ENCODE measurements at regions not wholly inside any gene's neighbourhood (a gene's known extent, or its start where the extent isn't known, plus 50 kb on each side); places are given as distances from the start of the nearest gene placed in this dataset.

DNA sequence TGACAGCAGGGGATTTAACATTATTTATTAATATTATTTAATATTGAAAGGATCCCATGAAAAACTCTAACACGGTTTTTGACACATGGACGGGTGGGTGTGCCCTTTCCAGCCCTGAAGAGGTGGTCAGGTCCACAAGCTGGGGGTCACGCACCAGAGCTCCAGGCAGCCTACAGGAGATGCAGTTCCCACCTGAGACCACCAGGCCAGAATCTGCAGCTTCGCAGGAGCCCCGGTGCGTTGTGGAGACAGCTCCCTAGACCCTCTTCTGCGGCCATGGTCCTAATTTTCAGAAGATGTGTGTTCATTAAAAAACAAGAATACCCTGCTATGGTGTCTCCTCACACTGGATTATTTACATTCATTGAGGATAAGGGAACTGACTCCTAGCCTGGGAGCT lies 331.1 kb downstream of the C16orf95 start:
- peak in 1 of 42 donors; percentile 0 for DNase-seq
- intact Hi-C loops (cut with DNase I), result no loop called here

DNA sequence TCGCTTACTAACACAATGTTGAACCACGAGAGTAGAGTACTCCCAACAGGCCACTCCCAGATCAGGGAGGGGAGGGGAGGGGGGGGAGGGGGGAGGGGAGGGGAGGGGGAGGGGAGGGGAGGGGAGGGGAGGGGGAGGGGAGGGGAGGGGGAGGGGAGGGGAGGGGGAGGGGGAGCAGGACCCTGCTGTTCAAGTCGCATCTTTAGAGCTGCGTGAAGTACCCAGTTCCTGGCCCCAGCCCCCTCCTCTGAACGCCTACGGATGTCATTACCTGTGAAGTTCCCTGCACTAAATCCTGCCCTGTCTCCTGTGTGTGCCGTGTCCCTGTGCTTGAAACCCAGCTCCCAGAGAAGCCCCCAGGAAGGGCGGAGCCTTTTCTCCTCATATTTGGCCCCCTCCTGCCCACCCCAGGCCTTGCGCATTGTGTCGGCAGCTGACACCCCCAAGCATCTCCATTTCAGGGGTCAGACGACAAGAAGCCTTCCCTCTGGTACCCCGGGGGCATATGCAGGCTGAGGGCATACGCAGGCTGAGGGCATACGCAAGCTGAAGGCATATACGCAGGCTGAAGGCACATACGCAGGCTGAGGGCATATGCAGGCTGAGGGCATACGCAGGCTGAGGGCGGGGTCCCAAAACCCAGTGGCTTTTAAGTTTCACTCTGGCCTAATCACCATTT lies 330.2 kb downstream of the C16orf95 start:
- intact Hi-C loops (cut with DNase I), result no loop called here
- peak in 1 of 42 donors; percentile 2 for DNase-seq

DNA sequence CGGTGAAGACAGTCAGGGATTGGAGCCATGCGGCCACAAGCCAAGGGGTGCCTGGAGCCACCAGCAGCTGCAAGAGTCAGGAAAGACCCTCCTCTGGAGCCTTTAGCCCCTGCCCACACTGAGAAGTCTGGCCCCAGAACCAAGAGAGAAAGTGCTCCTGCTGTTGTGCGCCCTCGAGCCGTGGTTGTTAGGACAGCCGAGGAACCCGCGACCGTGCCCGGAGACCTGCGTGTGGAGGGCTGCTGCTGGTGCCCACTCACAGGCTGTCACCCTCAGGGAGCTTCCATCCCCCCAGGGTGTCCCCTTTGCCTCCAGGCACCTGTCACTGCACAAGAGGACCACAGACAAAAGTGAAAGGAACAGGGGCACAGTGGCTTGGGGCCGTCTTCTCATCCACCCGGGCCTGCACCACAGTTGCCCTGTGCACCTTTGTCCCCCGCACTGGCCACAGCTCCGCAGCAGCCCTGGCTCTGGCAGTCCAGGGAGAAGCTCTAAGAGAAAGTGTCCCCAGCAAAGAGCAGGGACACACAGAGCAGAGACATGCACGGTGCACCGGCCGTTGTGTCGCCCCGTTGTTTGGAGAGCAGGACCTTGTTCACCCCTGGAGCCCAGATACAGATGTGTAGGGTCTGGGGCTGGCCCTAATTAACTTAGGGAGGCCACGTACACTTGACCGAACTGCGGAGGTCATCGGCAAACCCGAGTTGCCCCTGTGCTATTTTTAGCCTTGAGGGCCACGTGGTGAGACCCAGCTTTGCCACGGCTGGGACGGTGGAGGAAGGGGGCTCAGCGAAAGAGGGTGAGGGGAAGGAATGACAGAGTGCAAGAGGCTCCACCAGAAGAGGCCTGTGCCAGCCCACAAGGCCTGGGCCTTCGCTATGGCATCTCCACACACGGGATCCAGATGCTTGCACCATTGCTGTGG lies 329.2 kb downstream of the C16orf95 start:
- intact Hi-C loops (cut with DNase I), result no loop called here
- DNase-seq, result no peak

DNA sequence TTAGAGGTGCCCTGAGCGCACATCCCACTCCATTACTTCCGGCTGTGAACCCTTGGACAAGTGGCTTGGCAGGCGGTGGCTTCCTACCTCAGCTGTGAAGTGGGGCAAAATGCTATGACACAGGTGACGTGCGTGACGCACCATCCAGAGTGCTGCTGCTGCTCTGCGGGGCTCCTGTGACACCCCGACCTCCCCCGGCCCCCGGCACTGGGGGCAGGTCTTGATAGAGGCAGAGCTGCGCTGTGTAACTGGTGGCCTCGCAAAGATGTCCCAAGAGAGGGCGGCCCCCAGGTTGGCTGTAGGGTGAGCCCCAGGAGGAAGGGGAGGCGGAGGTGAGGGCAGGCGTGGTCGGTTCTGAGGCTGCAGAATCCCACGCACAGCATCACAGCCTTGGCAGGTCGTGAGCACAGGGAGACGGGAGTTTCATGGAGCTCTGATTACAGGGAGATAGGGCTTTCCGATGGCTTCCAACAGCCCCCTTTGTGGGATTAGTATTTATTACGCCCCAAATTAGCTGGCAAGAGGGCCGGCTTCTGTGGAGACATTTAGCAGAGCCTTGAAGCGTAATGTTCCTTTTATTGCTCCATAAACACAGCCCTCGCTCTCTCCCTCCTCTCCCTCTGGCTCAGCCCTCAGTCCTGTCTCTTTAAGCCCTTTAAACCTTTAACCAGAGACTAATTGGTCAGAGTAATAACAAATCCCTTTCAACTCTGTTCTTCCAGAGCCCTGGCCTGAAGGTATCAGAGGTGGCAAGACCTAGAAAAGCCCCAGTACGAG lies 328.1 kb downstream of the C16orf95 start:
- intact Hi-C loops (cut with DNase I), result no loop called here
- DNase-seq, result no peak

DNA sequence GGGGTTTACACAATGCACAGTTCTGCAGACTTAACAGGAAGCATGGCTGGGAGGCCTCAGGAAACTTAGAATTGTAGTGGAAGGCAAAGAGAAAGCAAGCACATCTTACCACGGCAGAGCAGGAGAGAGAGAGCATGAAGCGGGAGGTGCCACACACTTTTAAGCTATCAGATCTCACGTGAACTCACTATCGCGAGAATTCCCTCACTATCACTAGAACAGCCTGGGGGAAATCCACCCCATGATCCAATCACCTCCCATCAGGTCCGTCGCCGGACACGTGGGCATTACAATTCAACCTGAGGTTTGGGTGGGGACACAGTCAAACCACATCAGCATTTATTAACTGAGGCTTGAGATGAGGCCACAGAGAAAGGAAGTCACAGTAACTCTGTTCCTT lies 326.7 kb downstream of the C16orf95 start:
- intact Hi-C loops (cut with DNase I), result no loop called here

DNA sequence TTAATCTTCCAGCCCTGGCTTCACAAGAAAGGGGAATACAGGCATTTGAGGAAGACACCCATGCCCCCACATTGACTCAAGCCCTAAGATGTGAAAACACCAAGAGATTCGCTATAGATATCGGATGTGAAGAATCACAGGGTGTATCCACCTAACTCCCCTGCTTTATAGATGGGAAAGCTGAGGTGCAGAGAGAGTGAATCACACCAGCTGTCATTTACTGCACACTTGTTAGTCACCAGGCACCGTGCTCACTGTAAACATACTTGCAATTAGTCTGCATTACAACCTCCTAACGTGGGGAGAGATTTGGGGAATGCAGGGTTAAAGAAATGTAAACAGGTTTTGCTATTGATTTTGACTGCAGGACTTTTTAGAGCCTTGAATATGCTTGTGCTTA lies 325.5 kb downstream of the C16orf95 start:
- no peak for DNase-seq
- intact Hi-C loops (cut with DNase I), result no loop called here

More for the DNA sequence above, 326.7 kb downstream of the C16orf95 start:
- DNase-seq, result peak in 1 of 42 donors; percentile 12

DNA sequence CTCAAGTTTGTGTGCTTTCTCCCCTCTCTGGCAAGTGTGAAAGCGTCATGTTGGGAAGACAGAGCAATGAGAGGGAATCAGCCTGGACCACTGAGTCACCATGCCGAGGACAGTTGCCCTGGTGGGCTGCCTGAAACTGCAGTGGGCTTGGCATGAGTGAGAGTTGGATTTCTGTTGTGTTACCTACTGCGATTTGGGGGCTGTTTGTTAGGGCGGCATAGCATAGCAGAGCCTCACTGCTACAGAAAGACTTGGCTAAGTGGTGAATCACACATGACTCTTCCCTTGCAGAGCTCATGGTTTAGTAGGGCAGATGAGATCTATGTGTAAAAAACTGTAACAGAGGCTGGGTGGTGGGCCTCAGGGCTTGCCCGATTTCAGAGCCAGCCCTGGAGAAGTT lies 324.6 kb downstream of the C16orf95 start:
- peak in 1 of 42 donors; percentile 1 for DNase-seq
- intact Hi-C loops (cut with DNase I), result no loop called here

DNA sequence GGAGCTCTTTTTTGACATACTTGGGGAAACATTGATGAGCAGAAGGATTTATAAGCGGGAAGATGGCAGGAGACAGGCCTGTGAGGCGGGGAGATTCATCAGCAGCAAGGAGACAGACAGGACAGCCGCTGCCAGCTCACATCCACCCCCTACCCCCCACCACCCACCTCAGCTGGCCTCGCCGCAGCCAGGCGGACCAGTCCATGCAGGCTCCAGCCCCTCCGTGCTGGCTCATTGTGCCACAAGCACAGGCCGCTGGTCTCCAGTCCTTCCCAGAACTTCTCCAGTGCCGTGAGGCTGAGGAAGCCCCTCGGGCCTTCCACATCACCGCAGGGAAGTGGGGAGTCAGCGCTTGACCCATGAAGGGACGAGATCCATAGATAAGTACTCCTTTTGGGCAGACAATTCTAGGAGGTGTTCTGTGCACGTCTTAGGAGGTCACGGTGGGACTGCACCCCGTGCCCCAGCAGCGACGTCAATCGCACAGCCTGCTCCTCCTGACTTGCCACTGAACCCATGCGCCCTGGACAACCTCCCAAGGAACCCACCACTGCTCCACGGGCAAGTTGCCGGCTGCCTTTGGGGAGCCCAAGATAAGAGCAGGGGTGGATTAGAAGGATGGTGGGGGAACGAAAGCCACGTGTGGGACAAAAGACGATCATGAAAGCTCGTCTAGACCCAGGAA lies 323.6 kb downstream of the C16orf95 start:
- intact Hi-C loops (cut with DNase I), result no loop called here
- peak in 1 of 42 donors; percentile 8 for DNase-seq

DNA sequence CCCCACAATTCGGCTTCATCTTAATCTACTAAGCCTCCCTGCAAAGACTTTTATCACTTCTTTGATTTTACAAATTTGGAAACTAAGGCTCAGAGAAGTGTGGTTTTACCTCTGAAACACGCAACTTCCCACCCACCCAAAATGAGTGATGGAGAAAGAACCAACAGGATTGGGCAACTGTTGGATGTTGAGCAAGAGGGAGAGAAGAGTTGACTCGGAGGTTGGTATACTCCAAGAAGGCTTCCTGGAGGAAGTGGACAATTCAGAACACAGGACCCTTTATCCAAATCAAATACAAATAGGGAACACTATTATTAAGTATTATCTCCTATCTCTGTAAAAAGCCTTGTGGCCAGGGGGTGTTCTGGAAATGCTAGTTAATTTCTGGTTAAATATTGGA lies 323.0 kb downstream of the C16orf95 start:
- DNase-seq, result no peak
- intact Hi-C loops (cut with DNase I), result no loop called here

DNA sequence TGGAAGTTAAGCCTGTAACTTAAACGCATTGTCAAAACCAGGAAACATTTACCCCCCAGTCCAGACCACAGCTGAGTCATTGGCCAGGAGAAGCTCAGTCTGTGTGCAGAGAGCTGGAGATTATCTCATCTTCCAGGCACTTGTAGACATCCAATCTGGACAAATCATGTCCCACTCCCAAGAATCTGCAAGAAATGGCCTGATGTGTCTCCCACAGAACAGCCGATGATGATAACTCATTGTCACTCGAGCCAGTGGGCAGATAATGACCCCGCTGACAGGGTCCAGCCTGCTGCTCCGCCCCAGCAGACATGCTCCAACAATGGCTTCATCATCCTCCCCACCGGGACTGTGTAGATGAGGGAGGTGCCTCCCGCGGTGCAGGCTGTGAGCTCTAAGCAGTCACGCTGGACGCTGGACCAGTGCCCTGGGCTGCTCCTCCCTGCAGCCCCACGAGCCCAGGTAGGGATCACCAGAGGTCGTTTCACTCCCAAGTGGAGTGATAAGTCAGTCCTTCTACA lies 322.5 kb downstream of the C16orf95 start:
- intact Hi-C loops (cut with DNase I), result no loop called here
- no peak for DNase-seq

DNA sequence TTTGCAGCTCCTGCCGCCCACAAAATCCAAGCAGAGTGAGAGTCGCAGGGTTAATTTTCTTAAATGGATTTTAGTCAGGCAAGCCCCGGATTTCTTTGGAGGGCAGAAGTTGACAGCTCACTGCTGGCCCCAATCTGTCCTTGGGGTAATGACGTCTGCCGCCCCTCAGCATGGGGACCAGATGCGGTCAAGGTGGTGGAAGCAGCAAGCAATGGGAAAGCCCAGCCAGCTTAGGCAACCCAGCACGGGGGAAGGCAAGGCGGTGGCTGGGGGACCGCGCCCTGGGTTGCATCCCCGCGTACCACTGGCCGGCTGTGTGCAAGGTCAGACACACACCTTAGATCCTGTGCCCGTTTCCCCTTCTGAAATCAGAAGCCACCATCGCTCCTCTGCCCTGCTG lies 321.7 kb downstream of the C16orf95 start:
- peak in 1 of 42 donors; percentile 4 for DNase-seq
- intact Hi-C loops (cut with DNase I), result no loop called here

DNA sequence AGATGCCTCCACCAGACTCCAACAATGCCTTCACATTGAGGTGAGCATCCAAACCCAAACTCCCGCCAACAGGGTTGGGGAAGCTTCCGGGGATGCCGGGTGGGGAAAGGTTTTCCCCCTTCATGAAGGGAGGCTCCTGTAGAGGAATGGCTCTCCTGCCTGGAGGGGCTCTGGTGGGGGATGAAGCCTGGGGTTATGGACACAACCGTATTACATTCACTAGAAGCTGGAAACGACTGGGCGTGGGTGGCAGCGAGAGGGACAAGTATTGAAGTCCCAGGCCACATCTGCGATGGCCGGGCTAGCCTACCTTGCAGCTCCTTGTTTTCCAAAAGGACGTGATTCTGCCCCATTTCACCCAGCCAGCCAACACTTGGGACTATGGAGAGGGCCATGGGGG lies 321.1 kb downstream of the C16orf95 start:
- intact Hi-C loops (cut with DNase I), result no loop called here
- no peak for DNase-seq

DNA sequence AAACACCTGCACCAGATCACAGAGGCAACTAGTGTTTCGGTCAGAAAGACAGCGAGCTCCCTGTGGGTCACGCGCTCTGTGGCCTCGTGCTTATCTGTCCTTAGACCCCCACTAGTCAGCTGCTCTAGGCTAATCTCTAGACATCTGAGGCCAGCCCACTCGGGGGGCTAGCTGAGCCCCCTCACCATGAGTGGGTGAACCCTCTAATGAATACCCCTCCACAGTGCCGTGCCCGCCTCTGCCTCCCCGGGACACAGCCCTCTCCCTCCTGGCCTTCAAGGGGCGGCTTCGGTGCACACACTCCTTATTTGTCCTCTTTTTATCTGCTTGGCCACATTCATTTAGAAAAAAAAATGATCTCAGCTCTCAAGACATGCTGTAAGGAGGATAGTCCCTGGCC lies 320.1 kb downstream of the C16orf95 start:
- intact Hi-C loops (cut with DNase I), result no loop called here
- DNase-seq, result no peak

DNA sequence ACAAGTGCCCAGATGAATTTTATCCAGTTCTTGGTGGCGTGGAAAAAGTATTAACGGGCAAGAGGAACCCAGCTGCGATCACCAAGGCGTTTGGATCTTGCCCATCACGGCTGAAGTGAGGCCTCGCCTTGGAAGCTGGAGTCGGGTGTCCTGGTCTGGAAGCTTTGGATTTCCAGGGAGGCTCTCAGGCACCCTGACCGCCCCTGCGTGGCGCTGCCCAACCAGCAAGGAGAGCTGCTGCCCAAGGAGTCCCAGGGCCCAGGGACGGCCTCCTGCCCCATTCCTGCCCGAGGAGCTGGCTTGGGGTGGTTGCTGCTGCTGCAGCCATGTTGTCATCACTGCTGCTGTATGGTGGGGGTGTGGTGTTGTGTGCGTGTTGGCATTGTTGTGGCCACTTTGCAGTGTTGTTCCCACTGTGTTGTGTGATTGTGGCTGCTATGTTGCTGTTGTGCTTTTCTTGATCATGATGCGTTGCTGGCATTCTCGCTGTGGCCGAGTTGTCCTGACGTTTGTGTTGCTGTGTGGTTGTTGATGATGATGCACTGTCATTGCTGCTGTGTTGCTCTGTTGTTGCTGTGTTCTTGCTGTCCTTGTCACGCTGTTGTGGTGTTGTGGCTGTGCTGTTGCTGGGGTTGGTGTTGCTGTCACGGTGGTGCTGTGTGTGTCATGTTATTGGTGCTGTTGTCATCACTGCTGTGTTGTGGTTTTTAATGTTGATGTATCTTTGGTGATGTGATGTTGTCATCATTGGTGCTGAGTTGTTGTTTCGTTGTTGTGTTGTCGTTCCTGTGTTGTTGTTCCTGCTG lies 318.8 kb downstream of the C16orf95 start:
- intact Hi-C loops (cut with DNase I), result no loop called here
- no peak for DNase-seq

DNA sequence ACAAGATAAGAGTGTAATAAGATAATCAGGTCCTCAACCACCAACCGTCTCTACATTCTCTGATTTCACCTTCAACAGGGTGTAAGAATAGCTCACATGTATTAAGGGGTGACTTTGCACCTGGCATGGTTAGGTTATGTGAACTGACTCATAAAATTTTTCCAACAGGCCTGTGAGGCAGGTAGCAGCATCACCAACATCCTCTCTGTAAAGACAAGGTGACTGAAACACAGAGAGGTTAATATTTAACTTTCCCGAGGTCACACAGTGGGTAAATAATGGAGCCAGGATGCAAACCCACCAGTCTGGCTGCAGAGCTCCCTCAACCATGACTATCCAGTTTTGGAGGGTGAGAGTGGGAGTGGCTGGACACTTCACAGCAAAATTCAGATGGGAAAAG lies 317.2 kb downstream of the C16orf95 start:
- intact Hi-C loops (cut with DNase I), result no loop called here
- DNase-seq, result no peak

DNA sequence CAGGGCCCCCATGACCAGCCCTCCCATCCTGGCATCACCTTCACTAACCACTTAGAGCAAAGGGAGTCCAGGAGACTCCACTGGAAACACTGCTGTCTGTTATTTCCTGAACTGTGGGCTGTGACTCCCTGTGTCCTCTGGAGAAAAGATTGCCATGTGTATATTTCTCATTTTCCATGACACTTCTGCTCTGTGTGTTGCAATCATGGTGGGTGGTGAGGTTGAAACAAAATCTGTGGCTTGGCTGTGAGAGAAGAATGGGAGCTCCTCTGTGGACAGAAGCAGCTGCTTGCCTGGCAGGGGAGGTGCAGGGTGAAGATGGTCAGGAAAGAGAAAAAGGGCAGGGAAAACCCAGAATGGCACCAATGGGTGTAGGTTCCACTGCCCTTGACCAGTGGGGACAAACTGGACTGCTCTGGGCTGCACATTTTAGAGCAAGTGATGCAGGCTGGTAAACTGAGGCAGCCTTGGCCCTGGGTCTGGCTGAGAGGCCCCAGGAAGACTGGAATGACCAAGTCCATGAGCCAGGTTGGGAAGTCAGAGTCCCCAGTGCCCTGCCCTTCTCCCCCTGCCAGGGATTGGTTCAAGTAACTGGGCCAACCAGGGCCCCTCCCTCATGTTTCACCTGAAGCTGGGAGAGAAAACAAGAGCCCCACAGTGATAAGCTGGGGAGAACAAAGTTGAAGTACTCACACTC lies 314.3 kb downstream of the C16orf95 start:
- peak in 1 of 42 donors; percentile 11 for DNase-seq
- intact Hi-C loops (cut with DNase I), result no loop called here

DNA sequence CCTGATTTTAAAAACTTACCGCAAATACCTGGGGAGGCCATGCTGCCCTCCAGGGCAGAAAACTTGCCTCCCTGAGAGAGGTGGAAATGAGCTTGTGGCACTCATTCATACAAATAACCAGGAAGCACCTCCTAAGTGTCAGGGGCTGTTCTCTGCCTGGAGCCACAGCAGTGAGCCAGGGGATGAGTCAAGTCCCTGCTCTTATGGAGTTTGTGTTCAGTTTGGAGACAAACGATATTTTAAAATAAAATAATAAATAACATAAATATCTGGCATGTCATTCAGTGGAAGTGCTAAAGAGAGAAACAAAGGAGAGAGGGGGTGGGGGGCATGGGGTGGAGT lies 313.8 kb downstream of the C16orf95 start:
- no peak for DNase-seq
- intact Hi-C loops (cut with DNase I), result no loop called here

DNA sequence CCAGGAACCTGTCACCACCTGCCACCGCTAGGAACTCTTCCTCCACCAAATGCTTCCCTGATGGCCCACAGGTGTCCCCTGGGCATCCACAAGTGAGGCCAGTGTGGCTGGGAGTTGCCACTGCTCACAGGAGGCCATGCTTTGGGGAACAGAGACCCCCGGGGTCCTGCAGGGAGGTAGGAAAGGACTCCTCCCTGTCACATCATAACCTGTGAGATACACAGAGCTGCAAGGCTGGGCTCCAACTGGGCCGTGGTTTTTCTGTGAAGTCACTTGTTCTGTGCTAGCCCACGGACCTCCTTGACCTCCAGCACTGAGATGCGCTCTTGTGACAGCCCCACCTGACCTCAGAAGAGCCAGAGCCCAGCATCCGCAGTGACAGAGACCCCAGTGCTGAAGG lies 311.2 kb downstream of the C16orf95 start:
- DNase-seq, result no peak

More for the DNA sequence above, 311.2 kb downstream of the C16orf95 start:
- intact Hi-C loops (cut with DNase I), result no loop called here
